IMR-90 (cell line): ENCODE measurements at regions not wholly inside any gene's neighbourhood (a gene's known extent, or its start where the extent isn't known, plus 50 kb on each side); places are given as distances from the start of the nearest gene placed in this dataset.

Experiments used
- ATAC-seq: fragments of 200-7000 bp; cut with Tn5 transposase; 2 replicates; pipeline ENCODE4 v1.9.1; 2020; ENCODE audit warnings: low read depth, mild to moderate bottlenecking, moderate library complexity
- BruUV-seq: library from RNA; stranded (reverse); fragments of 400-500 nt; replicated peaks from 2 replicates; lab custom pipeline; 2021; lab: Mats Ljungman, UMichigan
- CTCF ChIA-PET: fragments of 300-600 bp; formaldehyde crosslinking; extraction: SDS; loops from one replicate; lab custom pipeline; 2021; ENCODE audit warnings: antibody characterized with exemption; lab: Yijun Ruan, JAX
- POLR2A ChIA-PET: fragments of 300-600 bp; sonication (Branson Sonifier 250); formaldehyde crosslinking; loops from one replicate; lab custom pipeline; 2022; ENCODE audit warnings: antibody characterized with exemption; ENCODE audit not compliant: unreplicated experiment; lab: Charles Lee
- DNase-seq: peaks from one replicate; pipeline ENCODE4 v3.0.0; 2013
- H2AFZ ChIP-seq: replicated peaks from 2 replicates; pipeline ENCODE3; 2013; ENCODE audit warnings: low read length, mild to moderate bottlenecking; ENCODE audit not compliant: poor library complexity
- H2AK5ac ChIP-seq: 2 replicates; pipeline ENCODE4 v1.6.1; 2013; ENCODE audit warnings: low read depth, low read length, inconsistent platforms
- H2AK9ac ChIP-seq: replicated peaks from 2 replicates; pipeline ENCODE3; 2013; ENCODE audit warnings: mild to moderate bottlenecking, low read depth, low read length, moderate library complexity; ENCODE audit not compliant: poor library complexity
- H2BK120ac ChIP-seq: 2 replicates; pipeline ENCODE4 v1.6.1; 2013; ENCODE audit warnings: low read depth, low read length, inconsistent platforms
- H2BK15ac ChIP-seq: 3 replicates; pipeline ENCODE4 v1.6.1; 2013; ENCODE audit warnings: low read depth, low read length, inconsistent platforms
- H2BK20ac ChIP-seq: 2 replicates; pipeline ENCODE4 v1.6.1; 2013; ENCODE audit warnings: low read depth, mild to moderate bottlenecking, inconsistent platforms, low read length, moderate library complexity
- H2BK5ac ChIP-seq: 2 replicates; pipeline ENCODE4 v1.6.1; 2013; ENCODE audit warnings: mild to moderate bottlenecking, low read depth, low read length, inconsistent platforms; ENCODE audit not compliant: poor library complexity, severe bottlenecking
- H3K14ac ChIP-seq: replicated peaks from 2 replicates; pipeline ENCODE4 v1.6.1; 2013; ENCODE audit warnings: low read depth, low read length, inconsistent platforms
- H3K18ac ChIP-seq: 2 replicates; pipeline ENCODE4 v1.6.1; 2013; ENCODE audit warnings: low read depth, low read length, control low read depth
- H3K23ac ChIP-seq: 2 replicates; pipeline ENCODE4 v1.6.1; 2013; ENCODE audit warnings: low read depth, low read length, inconsistent platforms
- H3K27ac ChIP-seq: 2 replicates; pipeline ENCODE4 v1.5.1; 2013; ENCODE audit warnings: mild to moderate bottlenecking, control low read depth, low read length; ENCODE audit not compliant: insufficient read depth
- H3K27me3 ChIP-seq: 2 replicates; pipeline ENCODE4 v1.6.1; 2013; ENCODE audit warnings: low read length; ENCODE audit not compliant: control insufficient read depth, insufficient read depth
- H3K36me3 ChIP-seq: 2 replicates; pipeline ENCODE4 v1.6.1; 2013; ENCODE audit warnings: low read length, mixed read lengths; ENCODE audit not compliant: control insufficient read depth, insufficient read depth
- H3K4ac ChIP-seq: 2 replicates; pipeline ENCODE4 v1.6.1; 2013; ENCODE audit warnings: low read depth, low read length, inconsistent platforms
- H3K4me1 ChIP-seq: 2 replicates; pipeline ENCODE4 v1.6.1; 2013; ENCODE audit warnings: low read length, mixed read lengths; ENCODE audit not compliant: control insufficient read depth, insufficient read depth
- H3K4me2 ChIP-seq: 2 replicates; pipeline ENCODE4 v1.6.1; 2013; ENCODE audit warnings: low read depth, mild to moderate bottlenecking, control low read depth, low read length, moderate library complexity
- H3K4me3 ChIP-seq: 2 replicates; pipeline ENCODE4 v1.5.1; 2013; ENCODE audit warnings: low read depth, mild to moderate bottlenecking, control low read depth, low read length, moderate library complexity; ENCODE audit not compliant: insufficient read depth
- H3K56ac ChIP-seq: 2 replicates; pipeline ENCODE4 v1.6.1; 2013; ENCODE audit warnings: low read length, inconsistent platforms; ENCODE audit not compliant: insufficient read depth; ENCODE audit errors: extremely low read depth
- H3K79me1 ChIP-seq, 2 experiments: 2 replicates each; pipeline ENCODE4 v1.6.1; 2013; ENCODE audit warnings: low read length in 2 of 2, inconsistent platforms in 1 of 2, low read depth in 1 of 2
- H3K9ac ChIP-seq: 2 replicates; pipeline ENCODE4 v1.6.1; 2013; ENCODE audit warnings: low read depth, low read length, control low read depth
- H3K9me1 ChIP-seq: 2 replicates; pipeline ENCODE4 v1.6.1; 2013; ENCODE audit warnings: low read length, inconsistent platforms; ENCODE audit not compliant: insufficient read depth
- H3K9me3 ChIP-seq: 2 replicates; pipeline ENCODE4 v1.6.1; 2013; ENCODE audit warnings: low read length; ENCODE audit not compliant: control insufficient read depth, insufficient read depth
- H4K20me1 ChIP-seq: 2 replicates; pipeline ENCODE4 v1.6.1; 2013; ENCODE audit warnings: low read length, inconsistent platforms; ENCODE audit not compliant: insufficient read depth
- H4K5ac ChIP-seq: 2 replicates; pipeline ENCODE4 v1.6.1; 2013; ENCODE audit warnings: mild to moderate bottlenecking, low read depth, low read length, control low read depth
- H4K8ac ChIP-seq, 2 experiments: 2 replicates each; pipeline ENCODE4 v1.6.1; 2013; ENCODE audit warnings: low read depth in 2 of 2, low read length in 2 of 2, control low read depth in 1 of 2, inconsistent platforms in 1 of 2
- H4K91ac ChIP-seq: 2 replicates; pipeline ENCODE4 v1.6.1; 2013; ENCODE audit warnings: low read depth, low read length, inconsistent platforms; ENCODE audit not compliant: insufficient read depth
- FOS ChIP-seq: fragments of 150-350 bp; IDR thresholded peaks from 2 replicates; pipeline ENCODE4 v1.6.1; 2016; ENCODE audit warnings: low read depth, low read length
- MAZ ChIP-seq: IDR thresholded peaks from 2 replicates; pipeline ENCODE4 v1.6.1; 2012; ENCODE audit warnings: low read depth, mild to moderate bottlenecking, low read length, improper control_type of control experiment, moderate library complexity, borderline replicate concordance
- WGBS, 2 experiments: methylation state at CpG; one replicate each; pipeline versions ENCODE4 v1.1.5 to v1.1.7; 2013; ENCODE audit warnings: missing lambda C conversion rate in 2 of 2; ENCODE audit not compliant: insufficient read length in 1 of 2; ENCODE audit errors: extremely low coverage in 2 of 2; 5-methylcytosine and 5-hydroxymethylcytosine counted together
- dilution Hi-C: fragments of 300-500 bp; cut with HindIII; formaldehyde crosslinking; loops from one replicate; pipeline ENCODE4 v1.14.3; 2018; ENCODE audit warnings: low sequenced_read_pairs; ENCODE audit not compliant: unreplicated experiment
- in situ Hi-C: fragments of 300-500 bp; cut with MboI; formaldehyde crosslinking; loops from 3 replicates; pipeline ENCODE4 v1.14.3; 2019; ENCODE audit warnings: low sequenced_read_pairs, inconsistent platforms, mixed read lengths
- intact Hi-C: fragments of 100-400 bp; cut with micrococcal nuclease; formaldehyde crosslinking; loops from 2 replicates; pipeline ENCODE4 v1.10.0; 2022

- no peak overlapping the region for H4K8ac ChIP-seq
- CTCF ChIA-PET = no interaction called here
- WGBS, 2 experiments = no CpG with 5 or more reads among the region's 1 CpG
- no peak overlapping the region for H3K23ac ChIP-seq
- no peak overlapping the region for H3K4me2 ChIP-seq
- no peak overlapping the region for H2BK120ac ChIP-seq
- dilution Hi-C loops = no loop called here
- no peaks in the 10 kb centered on the region for H3K9me3 ChIP-seq
- no peaks in the 10 kb centered on the region for H3K79me1 ChIP-seq
- no peak overlapping the region for H3K14ac ChIP-seq
- BruUV-seq = no TSS peak
- H2BK15ac ChIP-seq = no peak overlapping the region
- POLR2A ChIA-PET = no interaction called here
- H4K20me1 ChIP-seq = no peaks in the 10 kb centered on the region
- H2AFZ ChIP-seq = no peak overlapping the region
- no peak overlapping the region for H3K56ac ChIP-seq
- H3K36me3 ChIP-seq = no peaks in the 10 kb centered on the region
- no peaks in the 10 kb centered on the region for H3K9me1 ChIP-seq
- no peak overlapping the region for H4K91ac ChIP-seq
- DNase-seq (peak; percentile 64), ATAC-seq (no peak)
- no peak for TF ChIP-seq MAZ
- no peak for TF ChIP-seq FOS
- H2BK5ac ChIP-seq = no peak overlapping the region
- H4K5ac ChIP-seq = no peak overlapping the region
- intact Hi-C loops = no loop called here
- no peak overlapping the region for H2AK5ac ChIP-seq
- H2AK9ac ChIP-seq = no peak overlapping the region
- H3K4me3 ChIP-seq = no peak overlapping the region
- H3K18ac ChIP-seq = no peak overlapping the region
- no peak overlapping the region for H3K9ac ChIP-seq
- H2BK20ac ChIP-seq = no peak overlapping the region
- in situ Hi-C loops = no loop called here
- peaks cover 8% of the 10 kb centered on the region for H3K27me3 ChIP-seq
- H3K4me1 ChIP-seq = no peaks in the 10 kb centered on the region
- no peak overlapping the region for H3K27ac ChIP-seq
- no peak overlapping the region for H3K4ac ChIP-seq
Measured at GRCh38 chr10:44125879-44126278, 259.0 kb downstream of the CXCL12 start.
